ENCODE measurements at regions not wholly inside any gene's neighbourhood (a gene's known extent, or its start where the extent isn't known, plus 50 kb on each side); places are given as distances from the start of the nearest gene placed in this dataset.

DNA sequence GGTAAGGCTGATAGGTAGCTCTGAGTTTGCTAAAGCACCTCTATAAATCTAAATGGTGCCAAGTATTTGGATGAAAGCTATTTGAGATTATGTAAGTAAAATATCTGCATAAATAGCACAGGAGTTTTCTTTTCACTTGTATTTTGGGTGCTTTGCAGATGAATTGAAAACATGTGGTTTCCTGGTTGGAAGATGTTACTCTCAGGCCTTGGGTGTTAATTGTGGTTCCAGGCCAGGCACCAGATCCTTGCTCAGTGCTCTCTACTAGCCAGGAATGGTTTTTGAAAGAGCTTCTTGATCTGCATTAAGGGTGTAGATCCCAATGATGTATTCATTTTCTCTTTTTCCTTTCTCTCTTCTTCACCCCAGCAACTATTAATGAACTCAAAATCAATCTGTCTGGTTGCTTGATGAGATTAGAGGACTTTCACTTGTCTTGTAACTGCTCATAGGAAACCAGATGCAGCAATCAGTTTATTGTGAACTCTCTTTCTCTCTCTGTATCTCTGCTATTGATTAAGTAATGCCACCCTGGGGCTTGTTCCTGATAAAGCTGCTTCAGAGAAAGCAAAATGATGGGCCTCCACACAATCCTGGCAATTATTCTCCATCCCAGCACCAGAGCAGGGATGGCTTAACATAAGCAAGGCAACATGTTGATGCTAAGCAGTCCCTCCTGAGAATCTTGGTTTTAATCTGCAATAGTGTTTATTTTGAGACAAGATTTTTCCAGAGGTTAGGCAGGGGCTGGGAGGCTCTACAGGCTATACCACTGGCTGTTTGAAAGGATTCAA, 147.0 kb upstream of the NTM start:
- no peaks in the 10 kb centered on the region for H3K9me3 ChIP-seq (ENCODE audit: low read depth)

DNA sequence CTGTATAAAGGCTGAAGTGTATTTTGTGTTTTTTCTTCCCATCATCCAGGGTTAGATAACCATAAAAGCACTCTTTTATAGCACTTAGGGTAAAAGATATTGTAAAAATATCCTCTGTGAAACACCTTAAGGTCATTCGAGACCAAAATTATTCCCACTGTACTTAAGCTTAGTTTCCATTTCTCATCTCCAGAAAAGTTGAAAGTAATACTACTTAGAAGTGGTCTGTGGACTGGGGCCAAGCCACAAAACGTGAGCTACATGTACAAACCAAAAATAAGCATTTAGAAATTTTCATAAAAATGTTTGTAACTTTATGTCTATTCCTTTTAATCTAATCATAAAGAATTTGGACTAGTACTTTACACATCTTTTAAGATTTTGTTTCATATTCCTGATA, 142.0 kb upstream of the NTM start:
- no peak overlapping the region for H2AFZ ChIP-seq
- H3K27ac ChIP-seq: no peak overlapping the region
- 60% methylated on average over 2 of the region's 2 CpGs for WGBS (ENCODE audit: low lambda C conversion rate, missing lambda C conversion rate)
- H3K4me1 ChIP-seq (ENCODE audit: insufficient read depth): no peaks in the 10 kb centered on the region
- TF ChIP-seq, protein P1, sequence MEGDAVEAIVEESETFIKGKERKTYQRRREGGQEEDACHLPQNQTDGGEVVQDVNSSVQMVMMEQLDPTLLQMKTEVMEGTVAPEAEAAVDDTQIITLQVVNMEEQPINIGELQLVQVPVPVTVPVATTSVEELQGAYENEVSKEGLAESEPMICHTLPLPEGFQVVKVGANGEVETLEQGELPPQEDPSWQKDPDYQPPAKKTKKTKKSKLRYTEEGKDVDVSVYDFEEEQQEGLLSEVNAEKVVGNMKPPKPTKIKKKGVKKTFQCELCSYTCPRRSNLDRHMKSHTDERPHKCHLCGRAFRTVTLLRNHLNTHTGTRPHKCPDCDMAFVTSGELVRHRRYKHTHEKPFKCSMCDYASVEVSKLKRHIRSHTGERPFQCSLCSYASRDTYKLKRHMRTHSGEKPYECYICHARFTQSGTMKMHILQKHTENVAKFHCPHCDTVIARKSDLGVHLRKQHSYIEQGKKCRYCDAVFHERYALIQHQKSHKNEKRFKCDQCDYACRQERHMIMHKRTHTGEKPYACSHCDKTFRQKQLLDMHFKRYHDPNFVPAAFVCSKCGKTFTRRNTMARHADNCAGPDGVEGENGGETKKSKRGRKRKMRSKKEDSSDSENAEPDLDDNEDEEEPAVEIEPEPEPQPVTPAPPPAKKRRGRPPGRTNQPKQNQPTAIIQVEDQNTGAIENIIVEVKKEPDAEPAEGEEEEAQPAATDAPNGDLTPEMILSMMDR (IDR thresholded peaks at IDR 0.05; ENCODE audit: poor library complexity): no peak
- TF ChIP-seq EZH2phosphoT487 (IDR thresholded peaks at IDR 0.05; ENCODE audit: low read depth, severe bottlenecking, unreplicated experiment): no peak
- TF ChIP-seq EZH2 (IDR thresholded peaks at IDR 0.05; ENCODE audit: borderline replicate concordance): no peak
- H3K9me2 ChIP-seq (replicated peaks; ENCODE audit: insufficient read depth): no peaks in the 10 kb centered on the region
- no peak overlapping the region for H3K4me2 ChIP-seq
- no peak for DNase-seq (ENCODE audit: low spot score)
- H3K4me3 ChIP-seq: no peak overlapping the region
- no peaks in the 10 kb centered on the region for H3K36me3 ChIP-seq (replicated peaks; ENCODE audit: insufficient read depth, low read depth)
- no peaks in the 10 kb centered on the region for H3K27me3 ChIP-seq
- H3K9me3 ChIP-seq (ENCODE audit: low read depth): no peaks in the 10 kb centered on the region
- H4K20me1 ChIP-seq (ENCODE audit: insufficient read depth, poor library complexity, severe bottlenecking): no peaks in the 10 kb centered on the region
- no peaks in the 10 kb centered on the region for H3K79me2 ChIP-seq

More for the DNA sequence above, 147.0 kb upstream of the NTM start:
- Histone ChIP-seq H2AFZ (no peak overlapping the region), H3K9me2 (replicated peaks; ENCODE audit: insufficient read depth) (no peaks in the 10 kb centered on the region), H3K79me2 (no peaks in the 10 kb centered on the region), H3K4me3 (no peak overlapping the region), H3K4me1 (ENCODE audit: insufficient read depth) (no peaks in the 10 kb centered on the region), H3K4me2 (no peak overlapping the region), H3K36me3 (replicated peaks; ENCODE audit: insufficient read depth, low read depth) (no peaks in the 10 kb centered on the region), H3K27ac (no peak overlapping the region), H4K20me1 (ENCODE audit: insufficient read depth, poor library complexity, severe bottlenecking) (no peaks in the 10 kb centered on the region), H3K27me3 (no peaks in the 10 kb centered on the region)
- no peak for DNase-seq (ENCODE audit: low spot score)
- TF ChIP-seq EZH2phosphoT487 (IDR thresholded peaks at IDR 0.05; ENCODE audit: low read depth, severe bottlenecking, unreplicated experiment) (no peak), EZH2 (IDR thresholded peaks at IDR 0.05; ENCODE audit: borderline replicate concordance) (no peak)
- TF ChIP-seq, protein P1 (IDR thresholded peaks at IDR 0.05; ENCODE audit: poor library complexity): no peak

DNA sequence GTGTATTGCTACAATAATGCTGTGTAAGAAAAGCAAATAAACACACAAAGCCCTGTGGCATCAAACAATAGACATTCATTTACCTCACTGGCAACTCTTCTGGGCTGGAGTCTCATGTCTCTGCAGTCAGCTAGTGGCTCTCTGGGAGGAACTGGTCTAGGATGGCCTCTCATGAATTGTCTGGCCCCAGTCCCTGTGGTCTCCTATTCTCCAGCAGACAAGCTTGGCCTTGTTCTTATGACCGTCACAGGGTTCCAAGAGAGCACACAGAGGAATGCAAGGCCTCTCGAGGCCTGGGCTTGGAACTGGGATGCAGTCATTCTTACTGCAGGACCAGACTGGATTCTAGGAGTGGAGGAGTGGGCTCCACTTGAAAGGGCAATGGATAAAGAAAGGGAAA, 141.2 kb upstream of the NTM start:
- Histone ChIP-seq H3K4me1 (ENCODE audit: insufficient read depth) (no peaks in the 10 kb centered on the region), H3K79me2 (no peaks in the 10 kb centered on the region), H3K4me3 (no peak overlapping the region), H3K9me2 (replicated peaks; ENCODE audit: insufficient read depth) (no peaks in the 10 kb centered on the region), H2AFZ (no peak overlapping the region), H3K9me3 (ENCODE audit: low read depth) (no peaks in the 10 kb centered on the region), H3K27ac (no peak overlapping the region), H3K4me2 (no peak overlapping the region), H3K27me3 (no peaks in the 10 kb centered on the region), H3K36me3 (replicated peaks; ENCODE audit: insufficient read depth, low read depth) (no peaks in the 10 kb centered on the region), H4K20me1 (ENCODE audit: insufficient read depth, poor library complexity, severe bottlenecking) (no peaks in the 10 kb centered on the region)
- 80% methylated on average over 2 of the region's 2 CpGs for WGBS (ENCODE audit: low lambda C conversion rate, missing lambda C conversion rate)
- TF ChIP-seq, protein P1 (IDR thresholded peaks at IDR 0.05; ENCODE audit: poor library complexity): no peak
- TF ChIP-seq EZH2phosphoT487 (IDR thresholded peaks at IDR 0.05; ENCODE audit: low read depth, severe bottlenecking, unreplicated experiment): no peak
- TF ChIP-seq EZH2 (IDR thresholded peaks at IDR 0.05; ENCODE audit: borderline replicate concordance): no peak
- no peak for DNase-seq (ENCODE audit: low spot score)

All from hepatocyte (in vitro differentiated cells).